ENCODE measurements at regions not wholly inside any gene's neighbourhood (a gene's known extent, or its start where the extent isn't known, plus 50 kb on each side); places are given as distances from the start of the nearest gene placed in this dataset.
A peak's percentile ranks its signal among the peaks of the same experiment; 100 is the strongest.

DNA sequence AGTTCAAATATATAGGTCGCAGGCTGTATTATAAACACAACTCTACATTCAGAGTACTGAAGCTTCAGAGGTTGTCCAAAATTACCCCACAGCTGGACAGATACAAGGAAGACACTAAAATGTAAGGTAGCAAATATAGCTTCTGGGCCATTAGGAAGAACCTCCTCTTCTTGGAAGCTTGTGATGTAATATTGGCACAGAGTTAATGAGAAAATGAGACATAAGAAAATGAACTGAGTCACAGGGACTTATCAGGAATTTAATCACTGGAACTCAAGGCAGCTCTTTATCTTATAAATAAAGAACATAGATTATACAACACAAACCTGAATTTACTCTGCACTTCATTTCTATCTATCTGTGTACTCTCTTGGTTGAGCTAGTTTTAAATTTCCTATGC is 344.7 kb downstream of the PCDH10 start:
- ATAC-seq (no peak), DNase-seq (no peak)
- intact Hi-C loops (cut with DNase I): no loop called here
- Histone ChIP-seq H3K27ac (no peak overlapping the region), H3K36me3 (no peaks in the 10 kb centered on the region), H3K9me3 (peaks cover 0 to 3% of the 10 kb centered on the region in 2 donors), H3K27me3 (no peaks in the 10 kb centered on the region), H3K4me3 (no peak overlapping the region), H3K4me1 (no peaks in the 10 kb centered on the region)
- TF ChIP-seq, protein P1, sequence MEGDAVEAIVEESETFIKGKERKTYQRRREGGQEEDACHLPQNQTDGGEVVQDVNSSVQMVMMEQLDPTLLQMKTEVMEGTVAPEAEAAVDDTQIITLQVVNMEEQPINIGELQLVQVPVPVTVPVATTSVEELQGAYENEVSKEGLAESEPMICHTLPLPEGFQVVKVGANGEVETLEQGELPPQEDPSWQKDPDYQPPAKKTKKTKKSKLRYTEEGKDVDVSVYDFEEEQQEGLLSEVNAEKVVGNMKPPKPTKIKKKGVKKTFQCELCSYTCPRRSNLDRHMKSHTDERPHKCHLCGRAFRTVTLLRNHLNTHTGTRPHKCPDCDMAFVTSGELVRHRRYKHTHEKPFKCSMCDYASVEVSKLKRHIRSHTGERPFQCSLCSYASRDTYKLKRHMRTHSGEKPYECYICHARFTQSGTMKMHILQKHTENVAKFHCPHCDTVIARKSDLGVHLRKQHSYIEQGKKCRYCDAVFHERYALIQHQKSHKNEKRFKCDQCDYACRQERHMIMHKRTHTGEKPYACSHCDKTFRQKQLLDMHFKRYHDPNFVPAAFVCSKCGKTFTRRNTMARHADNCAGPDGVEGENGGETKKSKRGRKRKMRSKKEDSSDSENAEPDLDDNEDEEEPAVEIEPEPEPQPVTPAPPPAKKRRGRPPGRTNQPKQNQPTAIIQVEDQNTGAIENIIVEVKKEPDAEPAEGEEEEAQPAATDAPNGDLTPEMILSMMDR (IDR thresholded peaks at IDR 0.05): no peak

DNA sequence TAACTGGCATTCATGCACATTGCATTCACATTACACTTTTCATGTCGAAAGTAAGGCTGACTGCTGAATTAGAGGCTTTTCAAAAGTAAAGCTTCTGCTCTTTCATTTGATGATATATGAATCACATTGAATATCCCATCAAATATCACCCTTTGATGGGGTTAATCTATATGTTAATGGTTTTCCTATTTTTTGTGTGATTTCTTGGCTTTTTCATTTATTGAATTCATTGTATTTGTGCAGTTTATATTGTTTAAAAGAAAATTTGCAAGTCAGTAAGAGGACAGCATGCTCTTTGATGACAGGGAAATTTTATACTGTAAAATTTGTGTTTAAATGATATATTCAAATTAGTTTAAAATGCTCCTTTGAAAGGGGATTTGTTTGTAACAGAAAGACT is 344.1 kb downstream of the PCDH10 start:
- intact Hi-C loops (cut with DNase I): no loop called here
- DNase-seq (no peak), ATAC-seq (no peak)
- H3K36me3 ChIP-seq: no peaks in the 10 kb centered on the region
- peaks cover 0 to 3% of the 10 kb centered on the region in 2 donors for H3K9me3 ChIP-seq
- H3K27me3 ChIP-seq: no peaks in the 10 kb centered on the region
- no peak overlapping the region for H3K4me3 ChIP-seq
- no peak overlapping the region for H3K27ac ChIP-seq
- H3K4me1 ChIP-seq: no peaks in the 10 kb centered on the region
- TF ChIP-seq, protein P1 (IDR thresholded peaks at IDR 0.05): no peak

DNA sequence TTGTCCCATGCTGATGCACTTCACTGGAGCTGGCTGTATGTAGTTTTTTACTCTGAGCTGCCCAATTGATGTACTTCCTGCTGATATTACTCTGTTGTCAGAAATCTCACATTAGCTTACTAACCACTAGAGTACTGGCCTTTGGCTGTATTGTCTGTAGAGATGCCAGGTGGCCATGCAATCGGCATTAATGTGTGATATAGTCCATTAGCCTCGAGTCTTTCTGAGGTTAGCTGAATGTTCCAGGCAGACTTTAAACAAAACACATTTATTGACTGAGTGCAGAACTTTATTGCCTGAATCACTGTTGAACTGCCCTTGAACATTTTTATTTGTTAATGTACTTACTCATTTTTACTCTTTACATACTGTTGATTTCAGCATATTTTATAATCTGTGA is 335.2 kb downstream of the PCDH10 start:
- DNase-seq: no peak
- intact Hi-C loops (cut with DNase I): no loop called here
- ATAC-seq: no peak
- no peak overlapping the region for H3K4me3 ChIP-seq
- no peaks in the 10 kb centered on the region for H3K9me3 ChIP-seq
- H3K27me3 ChIP-seq: no peaks in the 10 kb centered on the region
- no peak overlapping the region for H3K27ac ChIP-seq
- no peaks in the 10 kb centered on the region for H3K4me1 ChIP-seq
- H3K36me3 ChIP-seq: no peaks in the 10 kb centered on the region
- TF ChIP-seq, protein P1 (IDR thresholded peaks at IDR 0.05): no peak

DNA sequence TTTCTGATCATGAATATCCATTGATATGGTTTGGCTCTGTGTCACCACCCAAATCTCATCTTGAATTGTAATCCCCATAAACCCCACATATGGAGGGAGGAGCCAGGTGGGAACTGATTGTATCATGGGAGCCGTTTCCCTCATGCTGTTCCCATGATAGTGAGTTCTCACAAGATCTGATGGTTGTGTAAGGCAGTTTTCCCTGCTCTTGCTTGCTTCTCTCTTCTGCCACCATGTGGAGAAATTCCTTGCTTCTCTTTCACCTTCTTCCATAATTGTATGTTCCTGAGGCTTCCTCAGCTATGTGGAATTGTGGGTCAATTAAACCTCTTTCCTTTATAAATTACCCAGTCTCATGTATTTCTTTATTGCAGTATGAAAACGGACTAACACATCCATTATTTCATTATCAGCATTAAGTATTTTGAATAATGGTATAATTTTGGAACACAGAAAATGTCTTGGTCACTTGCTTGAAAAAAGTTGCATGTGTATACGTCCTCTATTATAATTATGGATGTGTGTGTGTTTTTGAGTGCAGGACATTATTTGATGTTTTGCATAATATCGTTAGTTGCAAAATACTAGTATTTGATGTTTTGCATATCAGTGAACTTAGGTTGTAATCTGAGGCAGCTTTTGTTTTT is 334.6 kb downstream of the PCDH10 start:
- Histone ChIP-seq H3K27ac (no peak overlapping the region), H3K4me1 (no peaks in the 10 kb centered on the region), H3K27me3 (no peaks in the 10 kb centered on the region), H3K9me3 (no peaks in the 10 kb centered on the region), H3K4me3 (no peak overlapping the region), H3K36me3 (no peaks in the 10 kb centered on the region)
- intact Hi-C loops (cut with DNase I): no loop called here
- peak in 1 of 4 donors; percentile 13 for DNase-seq
- TF ChIP-seq, protein P1 (IDR thresholded peaks at IDR 0.05): peak; percentile 10 to 19
- ATAC-seq: peak; percentile 35

DNA sequence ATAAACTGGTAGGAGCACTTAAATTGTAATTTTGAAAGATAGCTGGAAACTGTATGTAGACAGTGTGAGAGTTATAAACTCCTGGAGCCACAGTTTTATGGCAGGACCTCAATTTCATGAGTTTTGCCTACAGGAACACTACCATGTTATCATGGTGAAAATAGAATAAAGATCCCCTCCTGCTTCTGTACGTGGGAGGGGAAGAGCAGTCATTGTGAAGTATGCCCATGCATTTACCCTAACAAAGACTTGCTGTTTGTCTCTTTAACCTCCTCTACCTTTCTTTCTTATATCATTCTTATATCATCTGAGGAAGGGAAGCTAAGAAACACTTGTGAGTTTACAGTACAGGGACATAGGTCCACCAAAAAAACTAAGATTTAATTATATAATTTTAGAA is 327.0 kb downstream of the PCDH10 start:
- no peak overlapping the region for H3K27ac ChIP-seq
- H3K36me3 ChIP-seq: no peaks in the 10 kb centered on the region
- ATAC-seq: no peak
- no peaks in the 10 kb centered on the region for H3K27me3 ChIP-seq
- H3K4me1 ChIP-seq: no peaks in the 10 kb centered on the region
- TF ChIP-seq, protein P1 (IDR thresholded peaks at IDR 0.05): no peak
- DNase-seq: no peak
- no peak overlapping the region for H3K4me3 ChIP-seq
- intact Hi-C loops (cut with DNase I): no loop called here
- no peaks in the 10 kb centered on the region for H3K9me3 ChIP-seq
